GM12872 (cell line): ENCODE measurements at regions not wholly inside any gene's neighbourhood (a gene's known extent, or its start where the extent isn't known, plus 50 kb on each side); places are given as distances from the start of the nearest gene placed in this dataset.

Source experiments
- CTCF ChIP-seq: IDR thresholded peaks from 3 replicates; pipeline ENCODE4 v1.5.1; 2011; ENCODE audit warnings: low read depth, mild to moderate bottlenecking, low read length, moderate library complexity; ENCODE audit not compliant: insufficient read depth

GRCh38 chr6:55012454-55012853 lies 161.9 kb upstream of the HCRTR2 start:
- TF ChIP-seq CTCF = no peak

- no peak for TF ChIP-seq CTCF
Measured at GRCh38 chr6:55014321-55015088, 159.8 kb upstream of the HCRTR2 start.

- no peak for TF ChIP-seq CTCF
Measured at GRCh38 chr6:55016261-55016660, 158.1 kb upstream of the HCRTR2 start.

GRCh38 chr6:55017555-55018300 lies 156.6 kb upstream of the HCRTR2 start:
- no peak for TF ChIP-seq CTCF

- TF ChIP-seq CTCF = no peak
Measured at GRCh38 chr6:55019591-55019990, 154.7 kb upstream of the HCRTR2 start.

- no peak for TF ChIP-seq CTCF
Measured at GRCh38 chr6:55023230-55023629, 151.1 kb upstream of the HCRTR2 start.

- TF ChIP-seq CTCF = no peak
Measured at GRCh38 chr6:55033016-55033546, 141.2 kb upstream of the HCRTR2 start.
